OCI-LY1 (cell line): ENCODE measurements at regions not wholly inside any gene's neighbourhood (a gene's known extent, or its start where the extent isn't known, plus 50 kb on each side); places are given as distances from the start of the nearest gene placed in this dataset.

ENCODE experiments used
- H2AFZ ChIP-seq: fragments of 200-600 bp; sonication (generic), shearing (Covaris generic); 2 replicates; pipeline ENCODE4 v1.6.0; 2014; ENCODE audit warnings: antibody characterized with exemption, mild to moderate bottlenecking, low read length
- H3F3A ChIP-seq: fragments of 200-600 bp; sonication (generic), shearing (Covaris generic); 2 replicates; pipeline ENCODE4 v1.6.0; 2014; ENCODE audit warnings: mild to moderate bottlenecking, antibody characterized with exemption, low read length, moderate library complexity; ENCODE audit not compliant: insufficient read depth
- H3K27ac ChIP-seq: fragments of 200-600 bp; sonication (generic); 2 replicates; pipeline ENCODE4 v1.5.1; 2014; ENCODE audit warnings: low read length, mixed run types, mild to moderate bottlenecking, low read depth; ENCODE audit not compliant: poor library complexity, severe bottlenecking
- H3K27me3 ChIP-seq: fragments of 200-600 bp; sonication (generic); 2 replicates; pipeline ENCODE4 v1.6.0; 2014; ENCODE audit warnings: antibody characterized with exemption, mild to moderate bottlenecking, low read length, moderate library complexity; ENCODE audit not compliant: insufficient read depth
- H3K36me3 ChIP-seq: fragments of 200-600 bp; sonication (generic); 2 replicates; pipeline ENCODE4 v1.6.1; 2014; ENCODE audit warnings: mild to moderate bottlenecking, antibody characterized with exemption, low read length, moderate library complexity, mixed read lengths; ENCODE audit not compliant: insufficient read depth
- H3K4me1 ChIP-seq: fragments of 200-600 bp; sonication (generic); 2 replicates; pipeline ENCODE4 v1.5.1; 2014; ENCODE audit warnings: mild to moderate bottlenecking, low read length, moderate library complexity; ENCODE audit not compliant: insufficient read depth, severe bottlenecking
- H3K4me2 ChIP-seq: fragments of 200-600 bp; sonication (generic), shearing (Covaris generic); 2 replicates; pipeline ENCODE4 v1.6.1; 2014; ENCODE audit warnings: low read length
- H3K4me3 ChIP-seq: fragments of 200-600 bp; sonication (generic); 2 replicates; pipeline ENCODE4 v1.5.1; 2014; ENCODE audit warnings: low read length, low read depth, mild to moderate bottlenecking, mixed read lengths; ENCODE audit not compliant: poor library complexity, severe bottlenecking
- H3K79me2 ChIP-seq: fragments of 200-600 bp; shearing (Covaris generic); 2 replicates; pipeline ENCODE4 v1.6.1; 2016; ENCODE audit warnings: mixed run types, low read length, mixed read lengths; ENCODE audit not compliant: insufficient read depth
- H3K9ac ChIP-seq: fragments of 200-600 bp; sonication (generic), shearing (Covaris generic); 2 replicates; pipeline ENCODE4 v1.6.1; 2014; ENCODE audit warnings: mild to moderate bottlenecking, low read length, mixed read lengths
- H3K9me2 ChIP-seq: fragments of 200-600 bp; sonication (generic), shearing (Covaris generic); 2 replicates; pipeline ENCODE4 v1.6.1; 2014; ENCODE audit warnings: low read depth, mild to moderate bottlenecking, low read length, mixed read lengths
- H3K9me3 ChIP-seq: fragments of 200-600 bp; shearing (Covaris generic); 2 replicates; pipeline ENCODE4 v1.6.1; 2014; ENCODE audit warnings: low read length, mixed read lengths
- H4K20me1 ChIP-seq: fragments of 200-600 bp; sonication (generic), shearing (Covaris generic); 2 replicates; pipeline ENCODE4 v1.6.0; 2016; ENCODE audit warnings: mild to moderate bottlenecking, low read length; ENCODE audit not compliant: insufficient read depth
- CTCF ChIP-seq: fragments of 200-600 bp; sonication (generic), shearing (Covaris generic); IDR thresholded peaks from 2 replicates; pipeline ENCODE4 v1.5.1; 2017; ENCODE audit warnings: mild to moderate bottlenecking, antibody characterized with exemption, low read length, moderate library complexity, mixed read lengths
- EZH2 ChIP-seq: fragments of 200-600 bp; sonication (generic), shearing (Covaris generic); IDR thresholded peaks from 2 replicates; pipeline ENCODE4 v1.8.0; 2017; ENCODE audit warnings: borderline replicate concordance, mixed run types, mild to moderate bottlenecking, antibody characterized with exemption, low read length, moderate library complexity, mixed read lengths

GRCh38 chr7:117929237-117929636 is 56.0 kb upstream of the CTTNBP2 start:
- H4K20me1 ChIP-seq = no peaks in the 10 kb centered on the region
- no peaks in the 10 kb centered on the region for H3K79me2 ChIP-seq
- no peaks in the 10 kb centered on the region for H3K4me1 ChIP-seq
- no peak overlapping the region for H3K9ac ChIP-seq
- no peaks in the 10 kb centered on the region for H3K27me3 ChIP-seq
- H3K4me2 ChIP-seq = no peak overlapping the region
- H3K27ac ChIP-seq = no peak overlapping the region
- H3K4me3 ChIP-seq = no peak overlapping the region
- H3K9me2 ChIP-seq = no peaks in the 10 kb centered on the region
- no peaks in the 10 kb centered on the region for H3F3A ChIP-seq
- H2AFZ ChIP-seq = no peak overlapping the region
- no peaks in the 10 kb centered on the region for H3K9me3 ChIP-seq
- H3K36me3 ChIP-seq = no peaks in the 10 kb centered on the region
- TF ChIP-seq CTCF (no peak), EZH2 (no peak)

GRCh38 chr7:117931314-117931713 is 58.1 kb upstream of the CTTNBP2 start:
- Histone ChIP-seq H3F3A (no peaks in the 10 kb centered on the region), H3K36me3 (no peaks in the 10 kb centered on the region), H3K4me3 (no peak overlapping the region), H2AFZ (no peak overlapping the region), H3K4me2 (no peak overlapping the region), H4K20me1 (no peaks in the 10 kb centered on the region), H3K79me2 (no peaks in the 10 kb centered on the region), H3K27me3 (no peaks in the 10 kb centered on the region), H3K9me3 (no peaks in the 10 kb centered on the region), H3K9ac (no peak overlapping the region), H3K27ac (no peak overlapping the region), H3K9me2 (no peaks in the 10 kb centered on the region), H3K4me1 (no peaks in the 10 kb centered on the region)
- no peak for TF ChIP-seq CTCF
- no peak for TF ChIP-seq EZH2

GRCh38 chr7:117937049-117937752 is 64.0 kb upstream of the CTTNBP2 start:
- Histone ChIP-seq H3F3A (no peaks in the 10 kb centered on the region), H3K79me2 (no peaks in the 10 kb centered on the region), H2AFZ (no peak overlapping the region), H3K4me2 (no peak overlapping the region), H3K9ac (no peak overlapping the region), H3K36me3 (no peaks in the 10 kb centered on the region), H3K4me1 (no peaks in the 10 kb centered on the region), H3K4me3 (no peak overlapping the region), H3K9me2 (no peaks in the 10 kb centered on the region), H3K9me3 (no peaks in the 10 kb centered on the region), H3K27ac (no peak overlapping the region), H4K20me1 (no peaks in the 10 kb centered on the region), H3K27me3 (no peaks in the 10 kb centered on the region)
- no peak for TF ChIP-seq EZH2
- no peak for TF ChIP-seq CTCF
